NAMALWA (cell line): ENCODE measurements at regions not wholly inside any gene's neighbourhood (a gene's known extent, or its start where the extent isn't known, plus 50 kb on each side); places are given as distances from the start of the nearest gene placed in this dataset.

Experiments
- DNase-seq: peaks from one replicate; pipeline ENCODE4 v3.0.0-alpha.2; 2015; ENCODE audit warnings: low spot score

GRCh38 chr15:47887241-47887800 is 170.0 kb downstream of the SEMA6D start:
- DNase-seq: no peak

GRCh38 chr15:47888385-47889100 is 171.2 kb downstream of the SEMA6D start:
- DNase-seq: no peak

- DNase-seq: no peak
These were observed 173.3 kb downstream of the SEMA6D start for GRCh38 chr15:47890397-47891150.

- DNase-seq: no peak
These were observed 180.2 kb downstream of the SEMA6D start for GRCh38 chr15:47897525-47897924.

- DNase-seq: no peak
These were observed 183.4 kb downstream of the SEMA6D start for GRCh38 chr15:47900751-47901150.

GRCh38 chr15:47903368-47903767 is 186.1 kb downstream of the SEMA6D start:
- DNase-seq: no peak

- DNase-seq: no peak
These were observed 191.2 kb downstream of the SEMA6D start for GRCh38 chr15:47908486-47908885.

GRCh38 chr15:47908950-47909670 is 191.8 kb downstream of the SEMA6D start:
- no peak for DNase-seq

GRCh38 chr15:47912910-47913309 is 195.6 kb downstream of the SEMA6D start:
- peak; percentile 7 for DNase-seq

GRCh38 chr15:47917881-47918280 is 200.6 kb downstream of the SEMA6D start:
- DNase-seq: no peak

GRCh38 chr15:47918877-47919276 is 201.6 kb downstream of the SEMA6D start:
- DNase-seq: no peak

GRCh38 chr15:47924381-47924780 is 196.4 kb upstream of the SLC24A5 start:
- DNase-seq: no peak

- DNase-seq: no peak
These were observed 191.5 kb upstream of the SLC24A5 start for GRCh38 chr15:47929138-47929803.

- no peak for DNase-seq
These were observed 188.5 kb upstream of the SLC24A5 start for GRCh38 chr15:47932261-47932660.

- DNase-seq: no peak
These were observed 187.7 kb upstream of the SLC24A5 start for GRCh38 chr15:47932951-47933641.

- DNase-seq: no peak
These were observed 186.9 kb upstream of the SLC24A5 start for GRCh38 chr15:47933865-47934264.

- no peak for DNase-seq
These were observed 186.4 kb upstream of the SLC24A5 start for GRCh38 chr15:47934342-47934741.

- DNase-seq: no peak
These were observed 183.0 kb upstream of the SLC24A5 start for GRCh38 chr15:47937834-47938233.

GRCh38 chr15:47944637-47945288 is 176.0 kb upstream of the SLC24A5 start:
- no peak for DNase-seq

- no peak for DNase-seq
These were observed 174.7 kb upstream of the SLC24A5 start for GRCh38 chr15:47945872-47946650.
